ENCODE measurements at regions not wholly inside any gene's neighbourhood (a gene's known extent, or its start where the extent isn't known, plus 50 kb on each side); places are given as distances from the start of the nearest gene placed in this dataset.

DNA sequence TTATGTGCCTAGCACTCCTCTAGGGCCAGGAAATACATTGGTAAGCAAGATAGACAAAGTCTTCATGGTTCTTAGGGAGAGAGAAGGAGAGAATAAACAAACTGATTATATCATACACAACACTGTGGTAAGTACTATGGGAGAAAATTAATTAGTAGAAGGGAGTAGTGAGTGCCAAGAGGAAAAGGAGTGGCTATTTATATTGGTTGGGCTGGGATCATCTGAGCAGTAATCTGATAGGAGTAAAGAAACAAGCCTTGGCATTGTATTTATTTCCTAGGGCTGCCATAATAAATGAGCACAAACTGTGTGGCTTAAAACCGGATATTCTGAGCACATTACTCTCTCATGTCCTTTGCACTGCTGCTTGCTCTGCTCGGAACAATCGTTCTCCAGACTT lies 158.1 kb upstream of the PHF14 start:
- H3K4me1 Mint-ChIP-seq (ENCODE audit: low read depth), result no peaks in the 10 kb centered on the region
- H3K27ac Mint-ChIP-seq, result no peak overlapping the region
- no peak overlapping the region for H3K4me3 Mint-ChIP-seq (ENCODE audit: low read depth)
- no peaks in the 10 kb centered on the region for H3K36me3 Mint-ChIP-seq (ENCODE audit: insufficient read depth)
- no peaks in the 10 kb centered on the region for H3K27me3 Mint-ChIP-seq
- no peaks in the 10 kb centered on the region for H3K9me3 Mint-ChIP-seq (ENCODE audit: low read depth)
- TF ChIP-seq, protein P1, sequence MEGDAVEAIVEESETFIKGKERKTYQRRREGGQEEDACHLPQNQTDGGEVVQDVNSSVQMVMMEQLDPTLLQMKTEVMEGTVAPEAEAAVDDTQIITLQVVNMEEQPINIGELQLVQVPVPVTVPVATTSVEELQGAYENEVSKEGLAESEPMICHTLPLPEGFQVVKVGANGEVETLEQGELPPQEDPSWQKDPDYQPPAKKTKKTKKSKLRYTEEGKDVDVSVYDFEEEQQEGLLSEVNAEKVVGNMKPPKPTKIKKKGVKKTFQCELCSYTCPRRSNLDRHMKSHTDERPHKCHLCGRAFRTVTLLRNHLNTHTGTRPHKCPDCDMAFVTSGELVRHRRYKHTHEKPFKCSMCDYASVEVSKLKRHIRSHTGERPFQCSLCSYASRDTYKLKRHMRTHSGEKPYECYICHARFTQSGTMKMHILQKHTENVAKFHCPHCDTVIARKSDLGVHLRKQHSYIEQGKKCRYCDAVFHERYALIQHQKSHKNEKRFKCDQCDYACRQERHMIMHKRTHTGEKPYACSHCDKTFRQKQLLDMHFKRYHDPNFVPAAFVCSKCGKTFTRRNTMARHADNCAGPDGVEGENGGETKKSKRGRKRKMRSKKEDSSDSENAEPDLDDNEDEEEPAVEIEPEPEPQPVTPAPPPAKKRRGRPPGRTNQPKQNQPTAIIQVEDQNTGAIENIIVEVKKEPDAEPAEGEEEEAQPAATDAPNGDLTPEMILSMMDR (IDR thresholded peaks at IDR 0.05; ENCODE audit: unreplicated experiment), result no peak
- no peak for DNase-seq (ENCODE audit: low spot score, unreplicated experiment)

DNA sequence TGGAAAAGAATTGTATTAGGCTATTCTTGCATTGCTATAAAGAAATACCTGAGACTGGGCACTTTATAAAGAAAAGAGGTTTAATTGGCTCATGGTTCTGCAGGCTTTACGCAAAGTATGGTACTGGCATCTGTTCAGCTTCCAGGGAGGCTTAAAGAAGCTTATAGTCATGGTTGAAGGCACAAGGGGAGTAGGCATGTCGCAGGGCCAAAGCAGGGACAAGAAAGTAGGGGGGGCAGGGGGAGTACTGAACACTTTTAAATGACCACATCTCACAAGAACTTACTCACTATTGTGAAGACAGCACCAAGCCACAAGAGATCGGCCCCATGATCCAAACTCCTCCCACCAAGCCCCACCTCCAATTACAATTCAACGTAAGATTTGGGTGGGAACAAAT lies 152.5 kb upstream of the PHF14 start:
- no peak overlapping the region for H3K4me3 Mint-ChIP-seq (ENCODE audit: low read depth)
- no peaks in the 10 kb centered on the region for H3K36me3 Mint-ChIP-seq (ENCODE audit: insufficient read depth)
- H3K27ac Mint-ChIP-seq, result no peak overlapping the region
- no peaks in the 10 kb centered on the region for H3K9me3 Mint-ChIP-seq (ENCODE audit: low read depth)
- TF ChIP-seq, protein P1 (IDR thresholded peaks at IDR 0.05; ENCODE audit: unreplicated experiment), result no peak
- H3K4me1 Mint-ChIP-seq (ENCODE audit: low read depth), result no peaks in the 10 kb centered on the region
- DNase-seq (ENCODE audit: low spot score, unreplicated experiment), result no peak
- H3K27me3 Mint-ChIP-seq, result no peaks in the 10 kb centered on the region

DNA sequence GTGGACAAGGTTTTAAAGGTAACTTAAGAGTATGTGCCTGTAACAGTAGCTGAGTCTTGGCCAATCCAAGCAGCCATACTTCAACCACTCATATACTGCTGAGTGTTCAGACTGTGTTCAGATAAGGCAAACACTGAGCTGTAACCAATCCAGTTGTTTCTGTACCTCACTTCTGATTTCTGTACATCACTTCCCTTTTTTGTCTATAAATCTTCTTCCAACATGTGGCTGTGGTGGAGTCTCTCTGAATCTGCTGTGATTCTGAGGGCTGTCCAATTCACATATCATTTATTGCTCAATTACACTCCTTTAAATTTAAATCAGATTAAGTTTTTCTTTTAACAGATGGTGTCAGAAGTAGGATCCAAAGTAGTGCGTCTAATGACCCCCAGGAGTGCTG lies 149.5 kb upstream of the PHF14 start:
- no peaks in the 10 kb centered on the region for H3K27me3 Mint-ChIP-seq
- no peak overlapping the region for H3K27ac Mint-ChIP-seq
- H3K4me1 Mint-ChIP-seq (ENCODE audit: low read depth), result no peaks in the 10 kb centered on the region
- no peak for DNase-seq (ENCODE audit: low spot score, unreplicated experiment)
- TF ChIP-seq, protein P1 (IDR thresholded peaks at IDR 0.05; ENCODE audit: unreplicated experiment), result no peak
- no peaks in the 10 kb centered on the region for H3K9me3 Mint-ChIP-seq (ENCODE audit: low read depth)
- no peak overlapping the region for H3K4me3 Mint-ChIP-seq (ENCODE audit: low read depth)
- H3K36me3 Mint-ChIP-seq (ENCODE audit: insufficient read depth), result no peaks in the 10 kb centered on the region

- H3K4me1 Mint-ChIP-seq (ENCODE audit: low read depth), result peaks cover 5% of the 10 kb centered on the region
These were observed 135.4 kb upstream of the PHF14 start for GRCh38 chr7:10838228-10838627.

DNA sequence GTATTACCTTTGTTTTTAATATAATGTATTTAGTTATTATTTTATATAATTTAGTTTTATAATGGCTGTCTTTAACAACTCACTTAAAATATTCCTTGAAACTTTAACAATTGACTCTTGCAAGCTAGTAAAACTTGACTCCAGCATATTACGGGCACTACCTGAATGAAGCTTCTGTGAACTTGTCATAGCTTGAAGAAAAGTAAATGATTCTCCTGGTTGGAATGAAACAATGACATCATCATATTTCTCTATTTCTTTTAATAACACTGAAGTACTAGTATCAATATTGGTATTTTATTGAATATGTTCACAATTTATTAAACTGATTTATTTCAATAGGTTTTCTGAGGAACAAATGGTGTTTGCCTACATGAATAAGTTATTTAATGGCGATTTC lies 128.4 kb upstream of the PHF14 start:
- H3K4me1 Mint-ChIP-seq (ENCODE audit: low read depth), result no peaks in the 10 kb centered on the region
- H3K36me3 Mint-ChIP-seq (ENCODE audit: insufficient read depth), result no peaks in the 10 kb centered on the region
- no peak overlapping the region for H3K27ac Mint-ChIP-seq
- TF ChIP-seq, protein P1 (IDR thresholded peaks at IDR 0.05; ENCODE audit: unreplicated experiment), result no peak
- H3K9me3 Mint-ChIP-seq (ENCODE audit: low read depth), result peaks cover 3% of the 10 kb centered on the region
- H3K27me3 Mint-ChIP-seq, result no peaks in the 10 kb centered on the region
- no peak for DNase-seq (ENCODE audit: low spot score, unreplicated experiment)
- H3K4me3 Mint-ChIP-seq (ENCODE audit: low read depth), result no peak overlapping the region

More at GRCh38 chr7:10838228-10838627, 135.4 kb upstream of the PHF14 start:
- no peaks in the 10 kb centered on the region for H3K27me3 Mint-ChIP-seq
- H3K36me3 Mint-ChIP-seq (ENCODE audit: insufficient read depth), result no peaks in the 10 kb centered on the region
- TF ChIP-seq, protein P1 (IDR thresholded peaks at IDR 0.05; ENCODE audit: unreplicated experiment), result no peak
- H3K4me3 Mint-ChIP-seq (ENCODE audit: low read depth), result no peak overlapping the region
- no peak overlapping the region for H3K27ac Mint-ChIP-seq
- no peak for DNase-seq (ENCODE audit: low spot score, unreplicated experiment)
- no peaks in the 10 kb centered on the region for H3K9me3 Mint-ChIP-seq (ENCODE audit: low read depth)
